HT-29 (cell line): ENCODE measurements at regions not wholly inside any gene's neighbourhood (a gene's known extent, or its start where the extent isn't known, plus 50 kb on each side); places are given as distances from the start of the nearest gene placed in this dataset.

Experiments used
- DNase-seq: peaks from one replicate; pipeline ENCODE4 v3.0.0-alpha.2; 2015; ENCODE audit warnings: low spot score

DNA sequence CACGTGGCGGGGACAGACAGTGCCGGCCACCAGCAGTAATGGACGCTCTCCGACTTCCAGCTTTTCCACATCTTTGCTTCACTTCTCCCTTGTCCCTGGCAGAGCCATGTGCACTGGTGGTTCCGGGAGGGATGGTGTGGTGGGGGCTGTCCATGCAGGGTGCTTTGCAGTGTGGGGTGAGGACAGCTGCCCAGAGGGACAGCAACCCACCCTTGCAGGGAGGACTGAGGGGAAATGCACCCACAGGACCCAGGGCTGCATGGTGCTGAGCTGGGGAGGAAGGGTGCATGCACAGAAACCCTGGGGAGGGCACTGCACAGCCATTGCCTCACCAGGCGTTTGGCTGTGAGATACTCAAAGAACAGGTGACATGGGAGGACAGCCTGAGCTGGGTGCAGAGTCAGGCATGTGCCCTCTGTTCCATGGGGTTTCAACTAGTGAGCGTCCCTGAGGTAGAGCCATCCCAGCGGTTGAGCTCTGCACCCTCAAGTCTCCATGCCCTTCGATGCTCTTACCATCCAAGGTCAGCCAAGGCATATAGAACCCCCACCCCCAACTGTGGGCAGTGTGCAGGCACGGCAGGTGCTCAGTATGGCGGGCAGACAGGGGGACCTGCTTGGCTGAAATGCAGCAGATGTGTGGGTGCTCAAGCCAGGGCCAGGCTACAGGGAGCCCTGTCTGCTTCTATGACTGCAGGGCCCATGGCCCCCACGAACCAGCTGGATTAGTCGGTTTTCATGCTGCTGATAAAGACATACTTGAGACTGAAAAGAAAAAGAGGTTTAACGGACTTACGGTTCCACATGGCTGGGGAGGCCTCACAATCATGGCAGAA lies 239.7 kb downstream of the TTLL2 start:
- no peak for DNase-seq

DNA sequence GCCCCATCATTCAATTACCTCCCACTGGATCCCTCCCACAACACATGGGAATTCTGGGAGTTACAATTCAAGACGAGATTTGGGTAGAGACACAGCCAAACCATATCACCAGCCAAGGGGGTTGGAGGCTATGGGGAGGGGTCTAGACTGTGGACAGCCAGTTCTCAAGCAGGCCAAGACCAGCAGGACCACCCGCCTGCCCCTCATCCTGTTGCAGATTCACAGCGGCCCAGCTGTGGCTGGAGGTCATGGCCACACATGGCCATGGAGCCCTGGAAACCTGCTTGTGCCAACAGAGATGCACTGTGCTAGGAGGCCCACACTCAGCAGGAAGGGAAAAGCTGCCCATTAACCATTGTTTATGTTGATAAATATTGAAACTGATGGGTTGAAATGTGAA lies 240.5 kb downstream of the TTLL2 start:
- DNase-seq = no peak

DNA sequence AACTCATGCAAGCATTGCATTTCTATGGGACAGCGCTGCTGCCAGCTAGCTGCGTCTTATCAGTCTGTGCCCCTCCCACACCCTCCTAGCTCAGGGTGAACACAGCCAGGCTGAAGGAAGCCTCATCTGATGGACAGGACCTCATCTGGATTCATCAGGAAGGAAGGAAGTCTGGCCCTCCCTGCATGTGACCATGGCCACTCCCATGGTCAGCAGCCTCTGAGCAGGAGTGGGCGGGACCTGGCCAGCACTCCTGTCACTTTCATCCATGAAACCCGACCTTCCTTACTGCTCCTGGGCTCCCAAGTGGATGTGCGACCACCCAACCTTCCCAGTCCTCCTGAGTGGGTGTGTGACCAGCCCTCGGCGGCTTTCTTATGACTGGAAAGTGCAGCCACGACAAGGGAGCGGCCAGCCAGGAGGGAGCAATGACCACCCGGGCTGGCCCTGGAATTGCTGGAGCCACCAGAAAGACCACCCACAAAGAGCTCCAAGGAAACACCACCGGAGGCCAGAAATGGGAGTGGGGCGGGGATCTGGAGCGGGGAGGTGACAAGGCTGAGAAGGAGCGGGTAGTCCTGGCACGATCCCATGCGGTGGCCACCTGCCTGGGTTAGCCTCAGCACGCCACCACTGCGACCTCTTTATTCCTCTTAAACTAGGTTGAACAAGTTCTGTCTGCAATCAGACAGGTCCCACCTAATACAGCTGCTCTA lies 241.2 kb downstream of the TTLL2 start:
- peak; percentile 9 for DNase-seq

DNA sequence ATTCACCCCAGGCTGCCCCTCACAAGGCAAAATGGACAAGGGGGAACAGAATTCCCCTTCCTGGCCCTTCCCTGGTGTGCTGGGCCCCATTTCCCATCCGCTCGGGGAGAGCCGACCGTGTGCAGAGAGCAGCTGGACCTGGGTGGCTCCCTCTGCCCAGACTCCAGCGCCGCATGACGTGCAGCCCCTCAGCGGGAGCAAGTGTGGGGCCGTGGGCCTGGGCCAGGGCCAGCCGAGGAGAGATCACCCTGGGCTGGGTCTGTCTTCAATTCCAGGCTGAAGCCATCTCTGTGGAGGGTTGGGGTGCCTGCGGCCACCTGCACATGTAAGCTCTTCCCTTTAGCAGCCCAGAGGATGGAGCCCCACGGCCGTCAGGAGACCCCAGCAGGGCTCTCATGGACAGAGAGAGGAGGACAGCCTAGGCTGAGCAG lies 241.8 kb downstream of the TTLL2 start:
- DNase-seq = no peak

DNA sequence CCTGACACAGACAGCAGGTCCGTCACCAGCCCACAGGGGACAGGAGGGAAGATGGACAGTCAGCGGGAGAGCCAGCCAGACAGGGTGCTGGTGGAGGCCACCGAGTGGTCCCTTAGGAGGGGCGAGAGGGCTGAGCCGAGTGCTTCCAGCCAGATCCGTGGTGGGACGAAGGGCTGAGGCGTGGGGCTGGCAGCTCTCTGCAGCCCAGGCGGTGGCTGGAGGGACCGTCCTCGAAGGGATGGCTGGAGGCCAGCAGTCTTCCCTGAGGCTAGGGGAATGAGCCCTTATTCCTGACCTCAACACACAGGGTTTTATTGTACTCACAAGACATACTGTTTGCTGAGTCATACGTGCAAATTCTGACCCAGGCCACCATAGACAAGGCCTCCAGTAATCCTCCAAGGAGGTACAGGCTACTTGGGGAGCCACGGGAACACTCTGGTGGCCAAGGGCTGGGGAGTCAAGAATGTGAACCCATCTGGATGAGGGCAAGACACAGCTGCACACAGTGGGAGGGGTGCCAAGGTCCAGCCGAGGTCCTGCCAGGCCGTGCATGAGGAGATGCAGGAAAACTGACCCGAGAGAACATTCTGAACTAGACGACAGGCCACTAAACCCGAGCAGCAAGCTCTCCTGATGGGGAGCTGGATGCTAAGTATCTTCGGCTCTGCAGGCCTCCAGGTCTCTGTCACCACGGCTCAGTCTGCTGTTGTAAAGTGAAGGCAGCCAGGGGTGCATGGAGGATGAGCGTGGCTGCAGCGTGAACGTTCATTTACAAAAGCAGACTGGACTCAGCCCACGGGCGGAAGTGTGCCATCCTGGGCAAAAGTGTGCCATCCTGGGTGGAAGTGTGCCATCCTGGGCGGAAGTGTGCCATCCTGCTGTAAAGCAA lies 242.5 kb downstream of the TTLL2 start:
- DNase-seq = no peak

DNA sequence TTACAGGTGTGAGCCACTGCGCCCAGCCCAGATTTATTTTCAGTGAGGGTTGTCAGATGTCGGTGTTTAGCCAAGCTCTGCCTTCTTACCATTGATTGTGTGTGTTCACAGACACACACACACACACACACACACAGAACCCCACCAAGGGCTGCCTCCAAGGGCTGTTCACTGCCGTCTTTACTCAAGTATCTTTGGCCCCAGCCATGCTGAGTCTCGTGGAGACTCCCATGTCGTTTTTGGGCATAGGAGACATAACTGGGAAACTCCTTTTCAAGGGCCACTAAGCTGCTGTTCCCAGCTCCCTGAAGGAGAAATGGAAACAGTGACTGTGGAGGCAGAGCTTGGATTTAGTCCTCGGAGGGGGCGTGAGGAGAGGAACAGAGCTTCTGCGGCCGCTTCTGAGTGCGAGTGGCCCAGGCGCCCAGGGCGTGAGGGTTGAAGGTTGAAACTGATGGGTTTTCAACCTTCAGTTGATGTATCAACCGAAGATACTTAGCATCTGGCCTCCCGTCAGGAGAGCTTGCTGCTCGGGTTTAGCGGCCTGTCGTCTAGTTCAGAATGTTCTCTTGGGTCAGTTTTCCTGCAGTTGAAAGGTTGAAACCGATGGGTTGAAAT lies 243.6 kb downstream of the TTLL2 start:
- no peak for DNase-seq

DNA sequence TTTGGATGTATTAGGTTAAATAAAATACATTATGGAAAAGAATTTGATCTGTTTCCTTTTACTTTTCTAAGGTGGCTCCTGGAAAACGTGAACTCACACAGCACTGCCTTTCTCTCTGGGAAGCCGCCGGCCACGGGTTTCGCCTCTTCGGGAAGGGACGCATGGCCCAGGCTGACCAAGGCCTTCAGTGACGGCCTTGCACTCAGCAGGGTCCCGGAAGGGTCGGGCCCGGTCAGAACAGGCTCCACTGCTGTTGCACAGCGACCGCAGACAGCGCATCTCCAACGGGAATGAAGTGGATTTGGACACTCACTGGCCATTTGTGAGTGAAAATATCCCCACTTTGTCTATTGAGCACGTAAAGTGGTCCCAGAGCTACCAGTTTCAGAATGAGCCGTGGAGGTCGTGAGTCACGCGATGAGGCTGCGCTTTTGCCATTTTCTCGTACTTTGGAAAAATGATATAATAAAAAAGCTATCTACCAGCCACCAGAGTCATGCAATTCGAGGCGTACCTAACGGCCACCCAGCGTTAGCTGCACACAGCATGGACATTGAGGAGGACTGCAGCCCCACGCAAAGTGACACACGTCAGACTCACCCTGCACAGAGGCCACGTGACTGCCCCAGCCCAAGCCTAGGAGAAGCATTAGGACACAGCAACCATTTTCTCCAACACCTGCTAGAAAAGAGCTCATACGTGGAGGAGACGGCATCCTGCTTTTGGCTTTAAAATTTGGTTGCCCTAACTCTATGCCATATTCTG lies 244.3 kb downstream of the TTLL2 start:
- no peak for DNase-seq

DNA sequence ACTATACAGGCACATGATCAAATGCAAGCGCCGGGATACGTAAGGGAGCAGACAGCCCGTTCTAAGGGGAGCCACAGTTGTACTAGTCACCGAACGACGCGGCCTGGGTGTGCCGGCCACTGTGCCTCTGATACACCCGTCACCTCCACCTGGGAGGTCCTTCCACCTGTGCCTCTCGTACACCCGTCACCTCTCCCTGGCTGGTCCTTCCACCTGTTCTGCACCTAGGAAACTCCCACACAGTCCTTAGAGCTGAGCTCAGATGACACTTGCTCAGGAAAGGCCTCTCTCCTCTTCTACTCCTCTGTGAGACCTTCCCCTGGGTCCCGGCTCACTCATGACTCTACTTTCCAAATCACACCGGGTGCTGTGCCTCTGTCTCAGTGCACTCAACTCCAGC lies 245.0 kb downstream of the TTLL2 start:
- DNase-seq = no peak

DNA sequence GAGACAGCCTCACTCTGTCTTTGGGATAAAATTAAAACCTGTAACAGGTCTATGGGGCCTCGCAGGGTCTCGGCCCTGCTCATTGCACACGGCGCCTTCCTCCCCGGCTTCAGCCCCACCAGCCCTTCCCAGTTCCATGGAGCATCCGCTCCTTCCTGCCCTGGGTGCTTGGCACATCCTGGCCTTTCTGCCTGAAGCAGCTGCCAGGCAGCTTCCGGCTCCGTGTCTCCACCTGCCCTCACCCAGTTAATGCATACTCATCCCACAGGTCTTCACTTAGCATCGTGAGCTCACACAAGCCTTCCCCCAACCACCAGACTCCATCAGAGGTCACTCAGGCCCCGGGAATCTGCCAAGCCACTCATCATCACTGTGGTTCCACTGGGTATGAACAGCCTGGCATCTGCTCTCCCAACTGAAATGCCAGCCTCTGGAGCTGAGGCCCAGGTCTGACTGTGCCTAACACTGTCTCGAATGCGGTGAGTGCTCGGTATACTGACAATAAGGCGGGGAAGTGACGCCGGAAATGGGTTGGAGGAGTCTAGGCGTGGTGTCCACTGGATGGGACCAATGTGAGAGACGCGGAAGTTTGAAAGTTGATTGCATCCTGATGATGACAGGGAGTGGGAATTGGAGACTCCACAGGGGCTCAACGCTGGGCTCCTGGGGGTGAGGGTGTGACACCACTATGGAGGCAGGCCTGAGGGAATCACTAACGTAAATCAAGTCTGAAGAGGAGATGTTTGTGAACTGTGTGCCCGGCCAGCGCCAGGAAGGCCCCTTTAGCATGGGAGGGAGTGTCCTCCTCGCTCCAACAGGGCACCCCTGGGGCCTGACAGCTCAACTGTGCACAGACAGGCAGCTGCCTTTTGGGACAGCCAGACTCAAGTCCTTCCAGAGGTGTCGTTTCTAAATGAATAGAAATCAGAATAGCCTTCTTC lies 245.8 kb downstream of the TTLL2 start:
- no peak for DNase-seq

DNA sequence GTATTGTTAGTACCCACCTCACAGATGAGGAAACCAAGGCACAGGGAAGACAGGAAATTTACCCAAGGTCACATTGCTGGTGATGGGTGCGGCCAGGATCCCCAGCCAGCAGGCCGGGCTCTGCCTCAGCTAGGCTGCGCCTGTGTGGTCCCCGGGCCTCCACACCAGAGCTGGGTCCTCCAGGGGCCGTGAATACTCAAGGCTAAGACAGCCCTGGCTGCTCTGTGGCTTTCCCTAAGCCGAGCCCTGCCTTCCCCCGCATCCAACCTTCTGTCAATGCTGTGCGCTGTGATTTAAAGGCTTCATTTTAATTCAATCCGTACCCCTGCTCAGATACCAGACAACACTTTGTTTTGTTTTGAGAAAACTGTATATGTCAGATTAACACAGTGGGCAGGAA lies 246.7 kb downstream of the TTLL2 start:
- no peak for DNase-seq

DNA sequence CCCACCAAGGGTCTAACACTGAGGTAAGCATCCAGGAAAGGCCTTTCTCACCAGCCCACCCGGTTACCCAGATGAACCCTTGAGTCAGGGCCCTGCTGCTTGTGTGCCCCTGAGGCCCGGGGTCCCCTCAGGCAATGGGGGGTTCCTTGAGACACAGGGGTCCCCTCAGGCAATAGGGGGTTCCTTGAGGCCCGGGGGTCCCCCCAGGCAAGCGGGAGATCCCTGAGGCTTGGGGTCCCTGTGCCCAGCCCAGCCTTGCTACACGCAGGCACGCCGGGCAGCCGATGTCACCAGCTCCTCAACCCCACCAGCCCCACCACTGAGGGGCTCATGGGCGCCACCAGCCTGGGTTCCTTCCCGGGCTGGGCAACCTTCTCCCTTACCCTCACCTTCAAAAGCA lies 247.2 kb downstream of the TTLL2 start:
- no peak for DNase-seq

DNA sequence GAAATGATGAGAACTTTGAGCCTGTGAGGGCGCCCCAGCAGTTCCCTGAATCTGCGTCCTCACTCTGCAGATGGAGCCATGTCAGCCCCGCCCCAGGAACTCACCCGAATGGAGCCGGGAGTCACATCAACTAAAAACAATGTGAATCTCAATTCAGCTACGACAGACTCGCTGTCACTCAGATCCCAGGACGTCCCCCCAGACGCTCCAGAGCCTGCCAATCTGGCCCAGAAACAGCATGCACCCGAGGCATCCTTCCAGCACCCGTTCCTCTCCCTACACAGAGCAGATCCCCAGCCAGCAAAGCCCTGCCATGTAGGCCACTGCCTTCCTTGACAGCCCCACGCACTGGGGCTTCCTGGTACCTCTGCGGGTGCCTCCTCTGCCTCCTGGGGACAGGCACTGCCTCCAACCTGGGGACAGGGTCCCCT lies 248.0 kb downstream of the TTLL2 start:
- no peak for DNase-seq

DNA sequence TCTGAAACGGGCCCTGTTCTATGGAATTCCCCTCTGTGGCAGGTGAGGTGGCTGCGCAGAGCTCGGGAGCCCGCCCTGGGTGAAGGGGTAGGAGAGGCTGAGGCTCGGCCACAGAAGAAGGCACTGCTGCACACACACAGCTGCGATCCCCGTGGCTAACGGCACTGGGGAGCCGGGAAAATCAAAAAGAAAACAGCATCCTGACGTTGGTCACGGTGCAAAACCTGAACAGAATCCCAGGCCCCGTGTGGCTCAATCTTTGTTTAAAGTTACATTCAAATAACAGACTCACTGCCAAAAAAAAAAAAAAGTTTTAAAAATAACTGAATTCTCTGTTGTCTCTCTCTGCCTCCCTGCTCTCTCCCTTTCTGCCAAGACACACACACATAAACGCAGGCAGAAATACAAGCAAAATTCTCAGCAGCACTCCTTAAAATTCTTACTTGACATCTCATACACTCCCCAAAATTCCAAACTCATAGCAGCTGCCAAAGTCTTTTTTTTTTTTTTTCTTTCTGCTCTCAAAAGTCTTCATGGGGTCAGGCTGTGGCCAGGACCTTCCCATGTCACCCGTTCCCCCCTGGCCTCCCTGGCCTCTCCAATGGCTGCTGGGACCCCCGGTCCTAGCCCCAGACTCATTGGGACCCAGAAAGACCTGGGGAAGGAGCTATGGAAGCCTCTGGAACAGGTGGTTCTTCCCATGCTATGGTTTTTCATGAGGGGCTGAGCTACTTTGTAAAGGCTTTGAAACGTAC lies 248.8 kb downstream of the TTLL2 start:
- DNase-seq = no peak

DNA sequence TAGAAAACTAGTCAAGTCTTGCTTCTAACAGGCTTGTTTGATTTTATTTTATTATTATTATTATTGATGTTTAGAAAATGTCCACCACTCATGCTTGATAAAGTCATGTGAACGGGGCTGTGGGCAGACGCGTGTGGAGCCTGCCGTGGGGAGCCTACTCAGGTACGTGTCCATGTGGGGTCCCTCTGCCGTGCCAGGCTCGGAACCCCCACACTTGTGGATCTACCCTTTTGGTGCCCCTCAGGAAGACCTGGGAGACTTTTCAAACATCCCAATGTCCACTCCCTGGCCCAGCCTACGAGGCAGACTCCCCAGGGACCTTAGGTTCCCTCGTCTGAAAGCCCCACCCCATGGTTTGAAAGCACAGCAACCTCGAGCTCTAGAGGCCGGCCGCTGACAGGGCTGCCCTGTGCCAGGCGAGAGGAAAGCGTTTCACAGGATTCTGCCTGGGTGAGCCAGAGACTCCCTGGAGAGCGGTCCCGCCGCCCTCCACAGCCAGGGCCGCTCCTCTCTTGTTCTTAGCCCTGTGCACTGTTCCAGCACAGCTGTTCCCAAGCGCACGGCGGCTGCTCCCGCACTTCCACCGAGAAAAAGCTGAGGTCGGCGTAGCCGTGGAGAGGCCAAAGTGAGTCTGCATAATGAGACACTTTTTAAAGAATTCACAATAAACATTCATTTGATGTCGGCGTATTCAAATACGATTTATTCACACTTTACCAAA lies 249.7 kb downstream of the TTLL2 start:
- DNase-seq = no peak

DNA sequence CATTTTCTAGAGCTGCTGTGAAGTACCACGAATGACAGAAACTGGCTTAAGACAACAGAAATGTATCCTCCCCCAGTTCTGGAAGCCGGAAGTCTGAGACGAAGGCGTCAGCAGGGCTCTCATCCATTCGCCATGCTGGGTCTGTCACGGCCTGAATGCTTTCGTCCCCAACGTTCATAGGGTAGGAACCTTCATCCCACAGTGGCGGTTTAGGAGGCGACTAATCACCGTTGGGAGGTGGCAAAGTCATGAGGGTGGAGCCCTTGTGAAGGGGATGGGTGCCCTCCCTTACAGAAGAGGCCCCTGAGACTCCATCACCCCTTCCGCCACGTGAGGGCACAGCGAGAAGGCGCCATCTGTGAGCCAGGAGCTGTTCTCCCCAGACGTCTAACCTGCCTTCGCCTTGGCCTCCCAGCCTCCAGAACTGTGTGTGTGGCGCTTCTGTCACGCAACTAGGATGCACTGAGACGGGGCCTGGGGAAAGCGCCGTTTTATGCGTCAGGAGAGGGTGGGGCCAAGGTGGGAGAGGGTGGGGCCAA lies 250.3 kb downstream of the TTLL2 start:
- no peak for DNase-seq

DNA sequence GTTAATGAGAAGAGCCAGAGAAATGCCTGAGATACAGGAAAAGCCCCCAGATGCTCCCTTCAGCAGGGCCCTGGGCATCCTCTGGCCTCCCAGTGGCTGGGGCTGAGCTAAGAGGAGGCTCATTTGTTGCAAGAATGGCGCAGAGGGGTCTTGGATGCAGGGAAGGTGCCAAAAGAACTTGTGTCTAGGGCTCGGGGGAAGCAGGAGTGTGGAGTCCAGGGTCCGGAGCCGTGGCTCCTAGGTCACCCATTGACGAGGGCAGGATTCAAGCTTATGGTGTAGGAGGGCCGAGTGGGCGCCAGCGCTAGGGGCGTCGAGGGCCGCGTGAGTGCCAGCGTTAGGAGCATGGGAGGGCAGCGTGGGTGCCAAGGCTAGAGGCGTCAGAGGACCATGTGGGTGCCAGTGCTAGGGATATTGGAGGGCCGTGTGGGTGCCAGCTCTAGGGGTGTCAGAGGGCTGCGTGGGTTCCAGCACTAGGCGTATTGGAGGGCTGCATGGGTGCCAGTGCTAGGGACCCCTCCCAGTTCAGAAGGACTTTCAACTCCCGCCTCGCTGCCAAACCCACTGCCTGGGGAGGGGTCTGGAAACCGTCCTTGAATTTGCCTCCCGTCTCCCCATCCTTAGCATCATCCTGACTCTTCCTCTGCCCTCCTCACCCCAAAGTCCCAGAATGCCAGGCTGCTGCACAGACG lies 250.5 kb upstream of the AFDN start:
- DNase-seq = no peak

DNA sequence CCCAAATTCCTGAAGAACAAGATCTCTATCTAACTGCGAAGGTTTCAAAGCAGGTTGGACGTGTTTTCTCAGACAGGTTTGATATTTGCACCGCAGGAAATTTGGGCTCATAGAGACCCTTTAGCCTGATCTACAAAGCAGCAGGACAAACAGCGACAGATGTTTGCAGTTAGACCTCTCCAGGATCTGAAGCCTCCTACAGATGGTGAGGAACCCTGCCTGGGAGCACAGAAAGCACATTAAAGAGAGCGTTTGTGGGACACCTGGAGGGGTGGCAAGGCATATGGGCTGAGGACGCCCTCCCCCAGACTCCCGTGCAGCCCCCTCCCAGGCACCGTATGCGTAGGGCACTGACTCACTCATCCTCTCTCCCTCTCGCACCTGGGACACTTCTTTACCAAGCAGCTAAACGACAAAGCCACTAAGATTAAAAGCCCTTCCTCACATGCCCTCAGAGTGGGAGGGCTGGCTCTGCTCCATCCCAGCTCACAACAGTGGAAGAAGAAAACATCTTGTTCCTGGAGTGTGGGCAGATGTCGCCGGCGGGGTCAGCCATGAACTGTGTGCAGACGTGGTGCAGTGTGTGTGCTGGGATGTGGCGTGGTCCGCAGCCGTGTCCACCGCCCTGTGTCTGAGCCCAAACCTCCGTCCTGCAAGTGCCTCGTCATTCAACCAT lies 249.7 kb upstream of the AFDN start:
- DNase-seq = no peak
